B cell (primary cell): ENCODE measurements at regions not wholly inside any gene's neighbourhood (a gene's known extent, or its start where the extent isn't known, plus 50 kb on each side); places are given as distances from the start of the nearest gene placed in this dataset.

ENCODE experiments used
- ATAC-seq: fragments of 200-7000 bp; cut with Tn5 transposase; one replicate; pipeline ENCODE4 v1.10.0; 2021; ENCODE audit warnings: low read depth, mild to moderate bottlenecking, moderate number of reproducible peaks, moderate library complexity
- CTCF ChIA-PET: fragments of 350-600 bp; sonication (Branson Sonifier 250); formaldehyde crosslinking; loops from one replicate; lab custom pipeline; 2021; ENCODE audit warnings: antibody characterized with exemption, inconsistent platforms; lab: Charles Lee
- POLR2A ChIA-PET: fragments of 350-600 bp; sonication (Branson Sonifier 250); formaldehyde crosslinking; loops from one replicate; lab custom pipeline; 2021; ENCODE audit warnings: antibody characterized with exemption; lab: Charles Lee
- DNase-seq: peaks from one replicate; pipeline ENCODE4 v3.0.0; 2013
- H2AFZ ChIP-seq: 2 replicates; pipeline ENCODE4 v1.6.1; 2012; ENCODE audit warnings: mild to moderate bottlenecking, low read depth, low read length; ENCODE audit not compliant: insufficient read depth, poor library complexity, severe bottlenecking
- H3K27ac ChIP-seq, 2 donors: 1 replicate in 1 of 2; 2 replicates in 1 of 2; pipeline ENCODE4 v1.5.1; 2012 to 2013; ENCODE audit warnings: low read length in 2 of 2, mild to moderate bottlenecking in 2 of 2, moderate library complexity in 1 of 2
- H3K27me3 ChIP-seq, 4 experiments: fragments of 200-600 bp in 1 of 4; sonication (generic) in 1 of 4; replicated peaks in 1 of 4; 1 replicate in 2 of 4; 2 replicates in 2 of 4; pipeline versions ENCODE4 v1.6.1 to v1.7.0; 2013 to 2016; ENCODE audit warnings: low read length in 3 of 4, mild to moderate bottlenecking in 2 of 4, mixed read lengths in 1 of 4, moderate library complexity in 1 of 4; ENCODE audit not compliant: insufficient read depth in 4 of 4, control insufficient read depth in 3 of 4; ENCODE audit errors: control extremely low read depth in 1 of 4
- H3K36me3 ChIP-seq, 2 experiments: replicated peaks in 1 of 2; 1 replicate in 1 of 2; 2 replicates in 1 of 2; pipeline versions ENCODE4 v1.6.1 to v1.7.1; 2013; ENCODE audit warnings: low read length in 1 of 2; ENCODE audit not compliant: insufficient read depth in 2 of 2, control insufficient read depth in 1 of 2; ENCODE audit errors: control extremely low read depth in 1 of 2, extremely low read depth in 1 of 2
- H3K4me1 ChIP-seq, 2 donors: fragments of 200-600 bp in 1 of 2; sonication (generic) in 1 of 2; 1 replicate in 1 of 2; 2 replicates in 1 of 2; pipeline versions ENCODE4 v1.5.1 to v1.6.1; 2013 to 2017; ENCODE audit warnings: low read length in 2 of 2; ENCODE audit not compliant: control insufficient read depth in 2 of 2, insufficient read depth in 2 of 2
- H3K4me2 ChIP-seq: replicated peaks from 2 replicates; pipeline ENCODE3; 2012; ENCODE audit warnings: mild to moderate bottlenecking, low read depth, low read length; ENCODE audit not compliant: poor library complexity, severe bottlenecking
- H3K4me3 ChIP-seq, 5 experiments: fragments of 200-600 bp in 1 of 5; sonication (generic) in 1 of 5; 1 replicate in 3 of 5; 2 replicates in 2 of 5; pipeline versions ENCODE4 v1.5.1 to v1.7.0; 2011 to 2016; ENCODE audit warnings: low read length in 4 of 5, mild to moderate bottlenecking in 4 of 5, low read depth in 2 of 5, control low read depth in 1 of 5, moderate library complexity in 1 of 5; ENCODE audit not compliant: insufficient read depth in 1 of 5; ENCODE audit errors: control extremely low read depth in 1 of 5, extremely low read depth in 1 of 5
- H3K79me2 ChIP-seq: fragments of 200-600 bp; sonication (generic); one replicate; pipeline ENCODE4 v1.6.0; 2016; ENCODE audit warnings: low read length; ENCODE audit not compliant: control insufficient read depth, insufficient read depth
- H3K9ac ChIP-seq: fragments of 200-600 bp; sonication (generic); 2 replicates; pipeline ENCODE4 v1.6.1; 2017; ENCODE audit warnings: mild to moderate bottlenecking, low read length, moderate library complexity
- H3K9me3 ChIP-seq, 3 donors: one replicate each; pipeline versions ENCODE4 v1.6.1 to v1.7.1; 2013; ENCODE audit warnings: low read length in 2 of 3; ENCODE audit not compliant: control insufficient read depth in 2 of 3, insufficient read depth in 1 of 3; ENCODE audit errors: control extremely low read depth in 1 of 3
- H4K20me1 ChIP-seq: 2 replicates; pipeline ENCODE4 v1.6.0; 2012; ENCODE audit warnings: mild to moderate bottlenecking, low read length; ENCODE audit not compliant: insufficient read depth, control insufficient read depth, poor library complexity, severe bottlenecking
- H3K27ac Mint-ChIP-seq: one replicate; pipeline ENCODE4 v1.8.0; 2021; ENCODE audit warnings: mixed read lengths
- H3K27me3 Mint-ChIP-seq: one replicate; pipeline ENCODE4 v1.8.0; 2021; ENCODE audit warnings: mixed read lengths
- H3K4me1 Mint-ChIP-seq: one replicate; pipeline ENCODE4 v1.8.0; 2021; ENCODE audit warnings: mixed read lengths
- H3K4me3 Mint-ChIP-seq: one replicate; pipeline ENCODE4 v1.8.0; 2021; ENCODE audit warnings: mixed read lengths
- H3K9me3 Mint-ChIP-seq: one replicate; pipeline ENCODE4 v1.8.0; 2022; ENCODE audit warnings: mixed read lengths; ENCODE audit not compliant: insufficient read depth
- EZH2 ChIP-seq: IDR thresholded peaks from 2 replicates; pipeline ENCODE4 v1.6.1; 2012; ENCODE audit warnings: borderline replicate concordance, low read depth, mild to moderate bottlenecking, moderate library complexity, low read length; ENCODE audit not compliant: insufficient read depth, poor library complexity, severe bottlenecking
- WGBS: methylation state at CpG from one replicate; pipeline ENCODE4 v1.1.5; 2013; ENCODE audit warnings: missing lambda C conversion rate; ENCODE audit not compliant: insufficient coverage; 5-methylcytosine and 5-hydroxymethylcytosine counted together
- intact Hi-C: fragments of 100-400 bp; cut with micrococcal nuclease; formaldehyde crosslinking; loops from one replicate; pipeline ENCODE4 v1.10.0; 2022
- TF ChIP-seq, protein P1 (sequence below): fragments of 200-600 bp; IDR thresholded peaks from one replicate; pipeline ENCODE4 v1.8.0; 2022; ENCODE audit warnings: antibody characterized with exemption, mild to moderate bottlenecking

DNA sequence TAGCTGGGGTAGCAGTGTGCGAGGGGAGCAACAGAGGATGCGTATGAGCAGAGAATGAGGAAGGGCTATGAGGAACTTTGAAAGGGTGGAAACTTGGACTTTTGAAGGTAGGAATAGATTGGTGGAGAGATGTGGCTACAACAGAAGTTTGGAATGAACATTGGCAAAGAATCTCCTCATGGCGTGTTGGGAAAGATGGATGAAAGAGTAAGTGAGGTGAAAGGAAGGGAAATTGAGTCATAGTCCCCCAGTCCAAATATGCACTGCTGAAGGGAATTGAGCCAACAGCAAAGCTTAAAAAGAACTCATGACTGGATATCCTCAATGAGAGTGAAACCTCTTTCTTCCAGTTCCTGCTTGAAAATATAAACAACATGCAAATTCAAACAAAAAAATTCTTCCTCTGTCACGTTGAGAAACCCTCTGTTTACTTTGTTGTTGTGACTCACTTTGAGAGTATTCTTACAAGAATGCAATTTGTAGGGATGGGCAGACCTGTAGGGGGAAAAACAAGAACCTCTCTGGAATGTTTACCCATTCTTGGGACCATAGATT lies 313.2 kb upstream of the KCNJ16 start:
- H3K4me1 Mint-ChIP-seq = no peaks in the 10 kb centered on the region
- no peaks in the 10 kb centered on the region for H3K27me3 ChIP-seq
- no peaks in the 10 kb centered on the region for H3K27me3 Mint-ChIP-seq
- no peaks in the 10 kb centered on the region for H3K79me2 ChIP-seq
- H3K9me3 Mint-ChIP-seq = no peaks in the 10 kb centered on the region
- H3K4me3 ChIP-seq = no peak overlapping the region
- no peak overlapping the region for H3K4me3 Mint-ChIP-seq
- no peak overlapping the region for H3K4me2 ChIP-seq
- POLR2A ChIA-PET = no interaction called here
- TF ChIP-seq, protein P1, sequence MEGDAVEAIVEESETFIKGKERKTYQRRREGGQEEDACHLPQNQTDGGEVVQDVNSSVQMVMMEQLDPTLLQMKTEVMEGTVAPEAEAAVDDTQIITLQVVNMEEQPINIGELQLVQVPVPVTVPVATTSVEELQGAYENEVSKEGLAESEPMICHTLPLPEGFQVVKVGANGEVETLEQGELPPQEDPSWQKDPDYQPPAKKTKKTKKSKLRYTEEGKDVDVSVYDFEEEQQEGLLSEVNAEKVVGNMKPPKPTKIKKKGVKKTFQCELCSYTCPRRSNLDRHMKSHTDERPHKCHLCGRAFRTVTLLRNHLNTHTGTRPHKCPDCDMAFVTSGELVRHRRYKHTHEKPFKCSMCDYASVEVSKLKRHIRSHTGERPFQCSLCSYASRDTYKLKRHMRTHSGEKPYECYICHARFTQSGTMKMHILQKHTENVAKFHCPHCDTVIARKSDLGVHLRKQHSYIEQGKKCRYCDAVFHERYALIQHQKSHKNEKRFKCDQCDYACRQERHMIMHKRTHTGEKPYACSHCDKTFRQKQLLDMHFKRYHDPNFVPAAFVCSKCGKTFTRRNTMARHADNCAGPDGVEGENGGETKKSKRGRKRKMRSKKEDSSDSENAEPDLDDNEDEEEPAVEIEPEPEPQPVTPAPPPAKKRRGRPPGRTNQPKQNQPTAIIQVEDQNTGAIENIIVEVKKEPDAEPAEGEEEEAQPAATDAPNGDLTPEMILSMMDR = no peak
- DNase-seq = no peak
- H3K27ac ChIP-seq = no peak overlapping the region
- H4K20me1 ChIP-seq = no peaks in the 10 kb centered on the region
- intact Hi-C loops = no loop called here
- CTCF ChIA-PET = no interaction called here
- 98% methylated on average over 2 of the region's 4 CpGs for WGBS
- H3K36me3 ChIP-seq = no peaks in the 10 kb centered on the region
- no peak for ATAC-seq
- H3K9me3 ChIP-seq = no peaks in the 10 kb centered on the region
- H2AFZ ChIP-seq = no peak overlapping the region
- no peaks in the 10 kb centered on the region for H3K4me1 ChIP-seq
- no peak overlapping the region for H3K27ac Mint-ChIP-seq
- no peak overlapping the region for H3K9ac ChIP-seq

GRCh38 chr17:69762359-69762758 lies 312.7 kb upstream of the KCNJ16 start:
- no peaks in the 10 kb centered on the region for H3K79me2 ChIP-seq
- no peak overlapping the region for H3K4me2 ChIP-seq
- TF ChIP-seq, protein P1 = no peak
- no peak for TF ChIP-seq EZH2
- H3K27me3 Mint-ChIP-seq = no peaks in the 10 kb centered on the region
- DNase-seq (no peak), ATAC-seq (no peak)
- no peaks in the 10 kb centered on the region for H3K36me3 ChIP-seq
- intact Hi-C loops = no loop called here
- H3K4me1 Mint-ChIP-seq = no peaks in the 10 kb centered on the region
- no peaks in the 10 kb centered on the region for H4K20me1 ChIP-seq
- no peak overlapping the region for H3K4me3 ChIP-seq
- no peaks in the 10 kb centered on the region for H3K4me1 ChIP-seq
- H3K27ac Mint-ChIP-seq = no peak overlapping the region
- H2AFZ ChIP-seq = no peak overlapping the region
- H3K9ac ChIP-seq = no peak overlapping the region
- no peak overlapping the region for H3K27ac ChIP-seq
- 89% methylated on average over 1 of the region's 1 CpG for WGBS
- H3K9me3 Mint-ChIP-seq = no peaks in the 10 kb centered on the region
- ChIA-PET CTCF (no interaction called here), POLR2A (no interaction called here)
- H3K27me3 ChIP-seq = no peaks in the 10 kb centered on the region
- H3K4me3 Mint-ChIP-seq = no peak overlapping the region
- H3K9me3 ChIP-seq = no peaks in the 10 kb centered on the region
